Transverse colon (tissue), 4 donors: ENCODE measurements at regions not wholly inside any gene's neighbourhood (a gene's known extent, or its start where the extent isn't known, plus 50 kb on each side); places are given as distances from the start of the nearest gene placed in this dataset.

Experiments used
- EP300 ChIP-seq: sonication (generic); formaldehyde crosslinking; IDR thresholded peaks from one replicate; pipeline ENCODE4 v1.6.1; 2017; ENCODE audit warnings: antibody characterized with exemption, low read depth
- POLR2A ChIP-seq: fragments of 450-650 bp; IDR thresholded peaks from one replicate; pipeline ENCODE4 v1.6.1; 2016; ENCODE audit warnings: antibody characterized with exemption, mild to moderate bottlenecking, moderate library complexity
- POLR2AphosphoS5 ChIP-seq, 3 donors: sonication (generic); formaldehyde crosslinking; IDR thresholded peaks; one replicate each; pipeline ENCODE4 v1.6.1; 2016; ENCODE audit warnings: antibody characterized with exemption in 3 of 3
- TF ChIP-seq, protein P1 (sequence below), 5 experiments: fragments of 200-600 bp in 3 of 5; fragments of 450-650 bp in 2 of 5; sonication (generic) in 3 of 5; IDR thresholded peaks; 1 replicate in 2 of 5; 2 replicates in 3 of 5; pipeline ENCODE4 v1.5.1; 2016 to 2017; ENCODE audit warnings: antibody characterized with exemption in 5 of 5, inconsistent platforms in 3 of 5, mild to moderate bottlenecking in 2 of 5, moderate library complexity in 1 of 5

GRCh38 chr4:111720866-111721265, 424.4 kb upstream of the FAM241A start:
- TF ChIP-seq, protein P1, sequence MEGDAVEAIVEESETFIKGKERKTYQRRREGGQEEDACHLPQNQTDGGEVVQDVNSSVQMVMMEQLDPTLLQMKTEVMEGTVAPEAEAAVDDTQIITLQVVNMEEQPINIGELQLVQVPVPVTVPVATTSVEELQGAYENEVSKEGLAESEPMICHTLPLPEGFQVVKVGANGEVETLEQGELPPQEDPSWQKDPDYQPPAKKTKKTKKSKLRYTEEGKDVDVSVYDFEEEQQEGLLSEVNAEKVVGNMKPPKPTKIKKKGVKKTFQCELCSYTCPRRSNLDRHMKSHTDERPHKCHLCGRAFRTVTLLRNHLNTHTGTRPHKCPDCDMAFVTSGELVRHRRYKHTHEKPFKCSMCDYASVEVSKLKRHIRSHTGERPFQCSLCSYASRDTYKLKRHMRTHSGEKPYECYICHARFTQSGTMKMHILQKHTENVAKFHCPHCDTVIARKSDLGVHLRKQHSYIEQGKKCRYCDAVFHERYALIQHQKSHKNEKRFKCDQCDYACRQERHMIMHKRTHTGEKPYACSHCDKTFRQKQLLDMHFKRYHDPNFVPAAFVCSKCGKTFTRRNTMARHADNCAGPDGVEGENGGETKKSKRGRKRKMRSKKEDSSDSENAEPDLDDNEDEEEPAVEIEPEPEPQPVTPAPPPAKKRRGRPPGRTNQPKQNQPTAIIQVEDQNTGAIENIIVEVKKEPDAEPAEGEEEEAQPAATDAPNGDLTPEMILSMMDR (IDR thresholded peaks at IDR 0.05): no peak
- TF ChIP-seq POLR2A: no peak
- no peak for TF ChIP-seq EP300
- TF ChIP-seq POLR2AphosphoS5 (IDR thresholded peaks at IDR 0.05): no peak
